Activated CD4-positive, alpha-beta T cell treated with anti-CD3 and anti-CD28 coated beads, Interleukin-2, amount 50 U/mL, for 48 hours (primary cell): ENCODE measurements at regions not wholly inside any gene's neighbourhood (a gene's known extent, or its start where the extent isn't known, plus 50 kb on each side); places are given as distances from the start of the nearest gene placed in this dataset.
"Not testable (repeated sequence)": the region's sequence is repeated elsewhere in the genome, so short reads cannot be mapped to it uniquely, and the experiment has no call there.

Experiments
- DNase-seq, 2 experiments: peaks; one replicate each; pipeline ENCODE4 v3.0.0-alpha.2; 2020

DNA sequence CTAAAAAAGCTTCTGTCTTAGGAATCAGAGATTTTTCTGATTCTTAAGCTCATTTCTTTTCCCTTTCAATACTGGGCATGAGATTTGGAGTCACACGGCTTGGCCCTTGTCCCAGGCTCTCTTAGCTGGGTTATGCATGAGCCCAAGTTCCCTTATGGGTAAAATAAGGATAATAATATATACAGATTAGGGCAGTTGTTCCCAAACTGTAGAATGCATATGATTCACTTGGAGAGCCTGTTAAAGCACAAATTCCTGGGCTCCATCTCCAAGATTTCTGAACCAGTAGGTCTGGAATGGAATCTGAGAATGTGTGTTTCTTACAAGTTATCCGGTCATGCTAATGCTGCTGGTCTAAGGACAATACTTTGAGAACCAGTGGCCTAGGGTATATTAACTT lies 154.0 kb downstream of the REEP3 start:
- DNase-seq, result no peak

DNA sequence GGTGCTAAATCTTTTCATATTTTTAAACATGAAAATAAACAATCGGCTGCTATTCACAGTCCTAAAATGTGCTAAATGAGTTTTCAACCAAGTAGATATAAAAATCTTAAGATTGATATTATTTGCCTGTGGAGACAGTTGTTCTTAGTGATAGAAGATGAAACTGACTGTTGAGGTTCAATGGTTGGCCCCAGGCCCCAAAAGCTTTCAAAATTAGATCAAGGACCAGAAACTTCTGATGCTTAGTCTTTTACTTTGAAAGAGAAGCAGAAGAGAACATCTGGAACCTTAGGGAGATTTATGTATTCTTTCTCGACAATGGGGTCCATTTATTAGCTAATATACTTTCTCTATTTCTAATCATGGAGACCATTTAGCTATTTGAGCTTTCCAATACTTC lies 155.8 kb downstream of the REEP3 start:
- DNase-seq, result no peak

DNA sequence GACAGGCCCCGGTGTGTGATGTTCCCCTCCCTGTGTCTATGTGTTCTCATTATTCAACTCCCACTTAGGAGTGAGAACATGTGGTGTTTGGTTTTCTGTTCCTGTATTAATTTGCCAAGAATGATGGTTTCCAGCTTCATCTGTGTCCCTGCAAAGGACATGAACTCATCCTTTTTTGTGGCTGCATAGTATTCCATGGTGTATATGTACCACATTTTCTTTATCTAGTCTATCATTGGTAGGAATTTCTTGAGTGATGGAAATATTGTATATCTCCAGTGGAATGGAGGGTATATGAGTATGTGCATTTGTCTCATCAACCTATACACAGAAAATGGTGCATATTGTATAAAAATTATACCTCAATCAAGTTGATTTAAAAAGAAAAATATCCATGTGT lies 159.3 kb downstream of the REEP3 start:
- not testable (repeated sequence) for DNase-seq

DNA sequence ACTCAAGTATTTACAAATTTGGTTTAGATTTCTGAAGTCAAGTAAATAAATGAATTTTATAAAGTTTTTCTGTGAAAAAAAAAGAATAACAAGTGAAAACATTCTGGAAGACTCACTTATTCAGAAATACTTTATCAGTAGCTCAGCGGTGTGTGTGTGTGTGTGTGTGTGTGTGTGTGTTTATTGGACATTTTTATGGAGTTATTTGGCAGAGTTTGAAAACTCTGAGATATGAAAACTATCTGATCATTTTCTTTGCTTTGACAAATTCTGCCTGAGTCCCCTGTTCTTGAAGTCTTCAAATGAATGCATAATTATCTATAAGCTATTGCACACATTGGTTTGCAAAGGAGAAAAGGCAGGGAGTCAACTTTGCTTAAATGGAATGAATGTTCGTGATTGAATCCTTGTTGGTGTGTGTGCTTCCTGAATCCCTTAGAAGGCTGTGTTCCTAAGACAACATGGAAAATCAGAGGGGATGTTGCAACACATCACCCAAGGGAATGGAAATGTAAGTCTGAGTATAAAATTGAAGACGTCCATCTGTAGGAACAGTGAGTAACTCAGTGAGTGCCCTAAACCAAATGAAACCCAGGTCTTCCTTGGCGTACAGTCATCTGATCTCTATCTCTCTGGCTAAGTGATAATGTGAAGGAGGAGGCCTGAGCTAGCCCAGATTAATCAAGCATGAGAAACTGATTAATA lies 160.9 kb downstream of the REEP3 start:
- DNase-seq, result no peak

DNA sequence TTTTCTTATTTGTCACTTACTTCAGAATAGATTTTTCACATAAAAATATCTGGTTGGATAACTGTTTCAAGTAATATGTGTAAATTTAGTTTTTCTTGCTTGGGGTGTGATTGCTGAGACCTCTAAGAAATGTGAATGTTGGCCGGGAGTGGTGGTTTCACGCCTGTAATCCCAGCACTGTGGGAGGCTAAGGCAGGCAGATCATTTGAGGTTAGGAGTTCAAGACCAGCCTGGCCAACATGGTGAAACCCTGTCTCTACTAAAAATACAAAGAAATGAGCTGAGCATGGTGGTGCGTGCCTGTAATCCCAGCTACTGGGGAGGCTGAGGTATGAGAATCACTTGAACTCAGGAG lies 161.5 kb downstream of the REEP3 start:
- DNase-seq, result not testable (repeated sequence)

DNA sequence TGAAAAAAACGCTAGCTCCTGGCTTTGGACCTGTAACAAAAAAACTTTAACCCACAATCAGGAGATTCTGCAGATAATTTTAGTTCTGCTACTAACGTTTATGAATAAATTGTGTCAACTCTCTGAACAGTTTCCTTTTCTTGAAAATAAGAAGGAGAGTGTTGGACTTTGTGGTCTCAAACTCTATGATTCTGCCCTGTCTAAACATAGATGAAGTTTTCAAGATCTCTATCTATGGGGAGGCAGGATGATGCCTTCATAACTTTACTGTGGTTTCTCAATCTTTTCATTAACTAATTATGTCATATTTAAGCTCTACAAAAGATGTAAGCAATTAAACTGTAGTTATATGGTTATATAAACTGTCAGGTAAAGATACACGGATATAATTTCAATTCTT lies 162.0 kb downstream of the REEP3 start:
- DNase-seq, result no peak

DNA sequence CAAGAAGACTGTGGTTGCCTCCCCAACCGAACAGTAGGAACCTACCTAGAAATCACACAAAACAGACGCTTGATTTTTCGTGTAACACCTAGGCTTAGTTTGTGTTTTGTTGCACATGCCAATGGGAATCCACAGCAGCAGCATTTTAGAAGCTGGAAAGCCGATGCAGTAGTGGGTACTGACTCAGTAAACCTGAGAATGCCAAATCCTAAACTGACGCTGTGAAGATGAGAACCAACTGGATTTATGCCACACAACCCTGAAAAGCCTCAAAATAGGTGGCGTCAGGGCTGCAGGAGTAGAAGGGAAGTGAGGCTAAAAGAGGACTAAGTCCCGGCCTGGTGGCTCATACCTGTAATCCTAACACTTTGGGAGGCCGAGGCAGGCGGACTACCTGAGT lies 162.5 kb downstream of the REEP3 start:
- DNase-seq, result no peak

DNA sequence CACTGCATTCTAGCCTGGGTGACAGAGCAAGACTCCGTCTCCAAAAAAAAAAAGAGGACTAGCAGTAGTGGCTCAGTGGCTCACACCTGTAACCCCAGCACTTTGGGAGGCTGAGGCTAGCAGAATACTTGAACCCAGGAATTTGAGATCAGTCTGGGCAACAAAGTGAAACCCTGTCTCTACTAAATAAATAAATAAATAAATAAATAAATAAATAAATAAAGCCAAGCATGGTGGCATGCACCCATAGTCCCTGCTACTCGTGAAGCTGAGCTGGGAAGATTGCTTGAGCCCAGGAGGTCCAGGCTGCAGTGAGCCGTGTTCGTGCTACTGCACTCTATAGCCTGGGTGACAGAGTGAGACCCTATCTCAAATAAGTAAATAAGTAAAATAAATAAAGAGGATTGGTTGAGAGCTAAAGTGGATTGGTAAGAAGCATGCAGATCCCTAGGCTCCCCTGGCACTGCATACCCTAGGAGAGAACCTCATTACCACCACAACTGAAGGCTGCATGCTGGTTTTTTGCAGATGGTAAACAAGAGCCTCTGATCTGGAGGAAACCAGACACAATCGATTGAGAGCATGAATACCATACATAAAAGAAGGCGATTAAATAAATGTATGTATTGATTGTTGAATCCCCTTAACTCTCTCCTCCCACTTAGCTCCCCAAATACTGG lies 163.2 kb downstream of the REEP3 start:
- no peak for DNase-seq

DNA sequence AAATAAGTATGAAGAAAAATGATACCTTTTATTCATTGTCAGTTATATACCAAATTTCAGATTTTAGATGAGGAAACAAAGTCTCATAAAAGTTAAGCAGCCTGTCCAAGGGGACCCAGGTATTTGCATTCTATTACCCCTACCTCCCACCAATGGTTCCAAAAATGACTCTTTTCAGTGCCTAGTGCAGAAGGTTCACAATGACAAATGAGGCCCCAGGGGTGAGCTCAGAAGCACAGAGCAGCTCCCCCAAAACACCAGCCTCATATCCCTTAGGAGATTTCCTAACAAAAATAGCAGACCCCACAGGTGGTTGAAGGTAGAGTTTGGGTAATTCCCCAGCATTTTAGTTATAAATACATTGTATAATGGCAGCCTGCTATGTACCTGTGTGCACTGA lies 168.6 kb downstream of the REEP3 start:
- DNase-seq, result no peak

DNA sequence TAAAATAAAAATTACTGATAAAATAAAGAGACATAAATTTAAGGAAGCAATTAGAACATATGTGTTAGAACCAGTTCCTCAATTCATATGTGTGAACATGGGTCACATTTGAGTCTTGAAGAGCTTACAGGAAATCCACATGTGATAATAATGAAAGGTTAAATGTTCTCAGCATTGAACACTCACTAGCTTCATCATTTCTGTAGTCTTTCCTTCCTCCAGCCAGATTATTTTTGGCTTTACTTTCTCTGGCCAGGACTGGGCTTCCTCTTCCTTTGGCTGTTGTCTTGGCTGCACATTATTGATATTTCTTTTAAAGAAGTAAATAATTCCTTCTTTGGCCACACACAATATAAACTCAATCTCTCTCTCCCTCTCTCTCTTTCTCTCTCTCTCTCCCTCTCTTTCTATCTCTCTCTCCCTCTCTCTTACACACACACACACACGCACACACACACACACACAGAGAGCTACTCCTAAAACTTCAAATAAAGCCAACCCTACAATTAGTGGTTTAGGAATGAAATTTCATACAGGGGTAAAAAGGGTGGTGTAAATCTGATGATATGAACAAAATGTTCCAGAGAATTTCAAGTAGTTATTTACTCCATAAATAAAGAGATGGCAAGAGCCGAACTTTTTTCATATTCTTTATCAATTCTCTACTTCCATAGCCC lies 171.2 kb downstream of the REEP3 start:
- no peak for DNase-seq

DNA sequence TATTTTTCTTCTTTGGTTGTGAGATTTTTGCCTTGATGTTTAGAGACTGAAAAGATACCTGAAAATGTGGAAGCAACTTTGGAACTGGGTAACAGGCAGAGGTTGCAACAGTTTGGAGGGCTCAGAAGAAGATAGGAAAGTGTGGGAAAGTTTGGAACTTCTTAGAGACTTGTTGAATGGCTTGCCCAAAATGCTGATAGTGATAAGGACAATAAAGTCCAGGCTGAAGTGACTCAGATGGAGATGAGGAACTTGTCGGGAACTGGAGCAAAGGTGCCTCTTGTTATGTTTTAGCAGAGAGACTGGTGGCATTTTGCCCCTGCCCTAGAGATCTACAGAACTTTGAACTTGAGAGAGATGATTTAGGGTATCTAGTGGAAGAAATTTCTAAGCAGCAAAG lies 171.8 kb downstream of the REEP3 start:
- DNase-seq, result not testable (repeated sequence)

DNA sequence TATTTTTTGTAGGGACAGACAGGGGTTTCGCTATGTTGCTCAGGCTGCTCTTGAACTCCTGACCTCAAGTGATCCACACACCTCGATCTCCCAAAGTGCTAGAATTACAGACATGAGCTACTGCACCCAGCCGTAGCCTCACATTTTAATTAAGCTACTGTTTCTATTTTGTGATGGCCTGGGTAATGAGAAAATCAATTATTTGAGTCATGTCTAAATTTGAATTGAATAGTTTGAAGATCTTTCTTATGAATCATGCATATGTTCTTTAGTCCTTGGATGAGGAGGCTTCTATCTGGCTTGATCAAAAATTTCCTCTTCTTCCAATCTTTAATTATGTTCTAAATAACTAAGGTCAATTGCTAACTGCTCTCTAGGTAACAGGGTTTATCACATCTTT lies 175.0 kb downstream of the REEP3 start:
- DNase-seq, result no peak

DNA sequence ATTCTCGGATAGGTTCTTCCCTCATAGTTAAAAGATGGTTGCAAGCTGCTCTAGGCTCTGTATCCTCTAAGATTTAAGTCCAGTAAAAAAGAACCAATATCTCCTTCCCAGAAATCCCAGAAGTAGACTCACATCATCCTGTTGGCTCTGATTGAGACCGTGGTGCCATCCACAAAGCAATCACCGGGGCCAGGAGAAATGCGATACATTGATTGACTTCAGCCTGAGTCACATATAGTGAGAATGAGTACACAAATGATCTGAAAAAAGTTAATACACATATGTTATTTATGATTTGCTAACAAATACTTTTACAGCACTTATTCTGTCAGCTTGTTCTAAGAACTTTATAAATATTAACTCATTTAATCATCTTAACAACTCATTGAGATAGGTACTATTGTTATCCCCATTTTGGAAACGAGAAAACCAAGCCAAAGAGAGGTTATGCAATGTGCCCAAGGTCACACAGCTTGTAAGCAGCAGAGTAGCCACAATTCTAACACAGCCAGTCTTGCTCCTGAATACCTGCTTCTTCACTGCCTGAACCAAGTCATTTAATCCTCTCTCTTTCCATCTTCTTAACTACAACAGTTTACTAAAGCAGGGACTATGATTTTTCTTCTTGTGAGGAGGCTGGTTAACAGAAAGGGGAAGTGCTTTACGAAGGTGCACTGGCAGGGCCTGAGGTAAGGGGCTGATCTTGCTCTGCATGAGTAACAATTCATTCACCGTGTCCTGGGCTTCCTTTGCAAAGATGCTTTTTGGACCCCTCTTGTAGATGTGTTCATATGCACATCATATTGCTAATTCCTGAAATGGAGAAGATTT lies 177.0 kb downstream of the REEP3 start:
- no peak for DNase-seq

DNA sequence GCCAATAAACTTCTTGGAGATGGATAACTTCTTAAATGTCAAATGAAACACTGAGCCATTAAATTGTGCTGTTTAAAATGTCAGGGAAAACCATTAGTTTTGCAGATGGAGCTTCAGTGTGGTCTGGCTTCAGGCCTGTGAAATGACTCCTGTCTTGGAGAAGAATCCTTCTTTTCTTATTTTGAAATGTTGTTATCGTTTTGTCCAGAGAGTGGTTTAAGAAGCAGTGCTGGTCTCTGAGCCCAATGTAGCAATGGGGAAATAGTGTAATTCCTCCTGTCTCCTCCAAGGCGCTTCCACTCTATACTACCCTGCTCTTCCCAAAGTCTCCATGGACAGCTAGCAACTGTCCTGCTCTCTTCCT lies 177.6 kb downstream of the REEP3 start:
- no peak for DNase-seq

DNA sequence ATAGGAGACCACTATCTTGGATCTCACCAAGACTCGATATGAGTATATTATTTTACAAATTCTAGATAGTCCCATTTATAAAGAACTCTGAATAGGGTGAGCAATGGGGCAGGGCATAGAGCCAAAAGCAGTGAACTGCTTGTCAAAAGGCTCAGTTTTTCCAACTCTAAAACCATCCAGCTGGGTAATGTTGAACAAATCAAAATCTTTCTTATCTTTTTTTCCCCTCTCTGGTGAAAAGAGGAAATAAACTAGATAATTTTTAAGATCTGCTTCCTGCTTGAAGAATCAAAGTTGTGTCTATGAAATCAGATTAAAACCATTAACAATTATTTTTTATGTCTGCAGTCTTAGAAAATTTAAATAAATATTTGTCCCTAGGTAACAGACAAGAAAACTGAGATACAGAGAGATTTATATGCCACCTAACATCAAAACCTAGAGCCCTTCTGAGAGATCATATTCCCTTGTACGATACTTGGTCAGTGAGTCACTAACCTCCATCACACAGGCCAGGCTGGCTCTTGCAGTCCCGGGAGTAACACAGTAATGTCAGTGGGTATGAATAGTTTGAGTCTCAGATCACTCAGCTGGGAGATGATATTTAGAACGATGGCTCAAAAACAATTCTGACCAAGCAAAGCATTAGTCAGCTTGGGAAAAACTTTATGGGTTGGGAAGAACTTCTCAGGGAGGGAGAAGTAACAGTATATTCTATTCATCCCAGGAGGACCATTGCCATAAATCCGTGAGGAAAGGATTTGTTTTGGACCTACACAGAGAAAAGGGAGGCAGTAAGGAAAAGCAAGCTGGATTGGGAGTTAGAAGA lies 178.8 kb downstream of the REEP3 start:
- DNase-seq, result peak; percentile 27 to 46

DNA sequence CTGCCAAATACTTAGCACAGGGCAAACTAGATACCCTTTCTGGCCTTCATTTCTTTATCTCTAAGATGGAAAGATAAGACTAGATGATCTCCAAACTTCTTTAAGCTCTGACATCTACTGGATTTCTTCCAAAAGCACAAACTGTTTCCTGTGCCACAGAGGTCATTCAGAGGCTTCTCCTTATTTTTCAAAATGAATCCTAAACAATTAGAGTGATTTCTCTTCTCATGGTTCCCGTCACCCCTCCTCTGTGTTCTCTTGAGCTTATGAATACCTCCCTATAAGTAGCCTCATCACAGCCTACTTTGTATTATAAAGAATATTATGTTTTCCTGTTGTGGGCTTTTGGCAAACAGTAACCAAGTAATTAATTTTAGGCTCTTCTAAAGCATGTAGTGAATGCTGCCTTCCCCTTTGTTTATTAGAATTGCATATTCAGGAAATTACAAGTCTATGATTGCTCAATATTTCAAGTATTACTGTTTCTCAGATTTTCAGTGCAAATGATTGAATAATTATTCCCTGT lies 179.5 kb downstream of the REEP3 start:
- no peak for DNase-seq

DNA sequence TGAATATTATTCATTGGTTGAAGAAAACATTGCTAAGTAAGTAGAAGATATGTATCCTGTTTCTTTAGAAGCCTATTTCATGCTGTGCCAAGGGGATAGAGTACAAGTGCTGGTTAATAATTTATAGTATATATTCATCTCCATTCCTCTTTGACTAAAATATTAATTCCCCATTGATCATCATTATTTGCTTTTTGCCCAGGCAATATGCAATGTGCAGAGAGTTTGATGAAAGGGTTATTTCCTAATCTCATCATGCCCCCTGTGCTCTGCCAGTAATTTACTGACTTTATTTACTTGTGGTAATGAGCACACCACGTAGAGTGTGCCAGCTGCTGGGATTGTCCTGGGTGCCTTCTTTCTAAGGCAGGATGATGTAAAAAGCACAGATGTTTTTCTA lies 180.9 kb downstream of the REEP3 start:
- no peak for DNase-seq

DNA sequence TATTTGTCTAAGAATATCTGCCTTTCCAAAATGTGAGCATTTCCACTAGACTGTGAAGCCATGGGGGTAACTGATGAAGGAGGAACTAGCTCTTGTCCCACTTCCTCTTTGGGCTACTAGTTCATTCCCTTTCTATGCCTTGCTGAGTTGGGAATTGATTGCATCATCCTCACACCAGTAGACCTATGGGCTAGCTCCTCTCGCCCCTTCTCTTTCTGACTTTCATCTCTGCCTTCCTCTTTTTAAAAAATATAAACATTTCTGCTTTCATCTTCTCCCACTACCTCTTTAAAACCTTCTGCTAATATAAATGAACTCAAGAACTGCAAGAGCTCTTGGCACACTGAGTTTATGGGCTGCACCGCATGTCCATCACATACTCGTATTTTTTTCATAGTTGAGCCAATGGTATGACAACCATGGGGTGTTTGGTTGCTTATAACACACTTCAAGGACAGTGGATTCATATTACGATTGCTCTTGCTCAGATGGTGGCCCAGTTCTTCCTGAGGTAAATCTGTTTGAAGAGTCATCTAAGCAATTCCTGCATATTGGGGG lies 182.0 kb downstream of the REEP3 start:
- no peak for DNase-seq

DNA sequence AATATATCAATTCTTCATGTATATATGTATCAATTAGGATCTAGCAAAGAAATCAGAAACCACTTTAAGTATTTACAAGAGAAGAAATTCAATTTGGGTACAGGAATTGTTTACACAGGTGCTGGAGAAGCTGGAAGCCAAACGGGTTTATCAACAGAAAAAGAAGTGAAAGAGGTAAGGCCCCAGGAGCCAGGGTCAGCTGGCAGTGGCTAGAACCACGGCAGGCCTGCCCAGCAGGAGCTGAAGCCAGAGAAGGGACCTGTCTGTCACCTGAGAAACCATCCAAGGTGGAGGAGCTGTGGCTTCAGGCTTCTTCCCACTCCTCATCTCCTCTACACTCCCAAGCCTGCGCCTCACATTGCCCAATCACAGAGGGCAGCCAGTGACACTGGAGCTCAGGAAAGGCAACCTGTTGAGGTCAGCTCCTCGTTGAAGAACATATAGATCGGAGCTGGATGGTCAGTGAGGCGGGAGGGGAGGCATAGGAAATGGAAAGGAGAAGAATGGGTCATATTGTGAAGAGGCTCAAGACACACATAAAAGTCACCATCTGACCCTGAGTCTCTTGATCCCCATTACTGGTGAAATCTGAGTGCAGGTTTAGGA lies 182.6 kb downstream of the REEP3 start:
- no peak for DNase-seq

DNA sequence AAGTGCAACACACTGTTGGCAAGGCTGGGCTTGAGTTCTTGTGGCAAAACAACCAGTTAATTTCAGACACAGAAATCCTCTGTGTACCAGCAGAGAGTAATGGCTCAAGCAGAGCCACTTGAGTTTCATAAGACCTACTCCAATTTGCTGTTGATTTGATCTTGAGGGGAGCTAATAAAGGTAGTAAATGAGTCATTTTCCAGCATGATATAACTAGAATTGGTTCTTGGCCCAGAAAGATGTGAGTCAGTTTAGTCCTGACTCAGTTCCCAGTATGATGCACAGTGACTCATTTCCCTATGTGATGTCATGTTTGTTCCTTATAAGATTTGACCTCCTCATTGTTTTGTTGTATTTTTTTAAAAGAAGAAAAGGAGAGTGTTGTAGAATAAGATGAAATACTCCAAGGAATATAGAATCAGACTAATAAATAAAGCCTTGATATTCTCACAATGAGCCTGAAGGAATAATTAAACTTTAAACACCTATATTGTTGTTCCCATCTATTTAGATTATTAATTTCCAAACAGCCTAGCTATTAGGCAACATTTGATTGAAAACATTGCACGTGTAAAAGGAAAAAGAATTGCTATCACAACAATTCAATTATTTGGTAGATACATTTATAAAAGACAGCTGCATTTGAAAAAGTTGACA lies 186.2 kb downstream of the REEP3 start:
- DNase-seq, result no peak

DNA sequence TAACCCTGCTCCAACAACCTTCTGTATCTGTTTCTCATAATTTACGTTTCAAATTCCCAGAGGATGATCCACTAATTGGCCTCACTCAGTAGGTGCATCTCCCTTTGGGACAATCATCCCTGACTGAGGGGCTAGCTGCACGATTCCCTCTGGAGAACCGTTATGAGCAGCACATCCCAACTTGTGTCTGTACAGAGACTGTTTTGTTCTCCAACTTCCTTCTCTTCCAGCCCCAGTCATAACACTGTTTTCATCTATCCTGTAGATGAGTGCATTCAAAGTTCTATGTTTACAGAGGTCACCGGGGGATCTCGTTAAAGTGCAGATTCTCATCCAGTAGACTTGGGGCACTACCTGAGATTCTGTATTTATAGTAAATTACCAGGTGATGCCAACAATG lies 187.2 kb downstream of the REEP3 start:
- DNase-seq, result no peak
